ENCODE measurements at regions not wholly inside any gene's neighbourhood (a gene's known extent, or its start where the extent isn't known, plus 50 kb on each side); places are given as distances from the start of the nearest gene placed in this dataset.

- no peak for DNase-seq
Measured at GRCh38 chr2:221285148-221285547, 287.0 kb downstream of the EPHA4 start.

GRCh38 chr2:221286406-221286805 is 285.7 kb downstream of the EPHA4 start:
- DNase-seq, result no peak

DNA sequence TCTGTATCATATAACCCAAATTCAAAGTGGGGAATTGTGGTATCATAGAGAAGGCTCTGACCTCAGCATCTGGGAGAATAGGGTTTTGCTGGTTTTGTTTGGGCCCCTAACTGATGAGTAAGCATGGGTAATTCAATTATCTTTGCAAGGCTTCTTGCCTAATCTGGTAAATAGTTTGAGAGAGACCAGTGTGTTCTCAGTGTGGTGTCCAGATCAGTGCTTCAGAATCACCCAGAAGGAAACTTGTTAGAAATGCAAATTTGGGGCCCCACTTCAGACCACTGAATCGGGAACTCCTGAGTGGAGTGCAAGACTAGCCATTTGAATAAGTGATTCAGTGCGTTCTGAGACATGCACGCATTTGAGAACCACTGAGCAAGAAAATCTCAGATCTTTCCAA is 282.7 kb downstream of the EPHA4 start:
- DNase-seq, result no peak

GRCh38 chr2:221289846-221290245 is 282.3 kb downstream of the EPHA4 start:
- no peak for DNase-seq

GRCh38 chr2:221293949-221294742 is 278.0 kb downstream of the EPHA4 start:
- DNase-seq, result no peak

GRCh38 chr2:221304916-221305315 is 267.2 kb downstream of the EPHA4 start:
- DNase-seq, result peak; percentile 15

- DNase-seq, result no peak
Measured at GRCh38 chr2:221308507-221309066, 263.5 kb downstream of the EPHA4 start.

DNA sequence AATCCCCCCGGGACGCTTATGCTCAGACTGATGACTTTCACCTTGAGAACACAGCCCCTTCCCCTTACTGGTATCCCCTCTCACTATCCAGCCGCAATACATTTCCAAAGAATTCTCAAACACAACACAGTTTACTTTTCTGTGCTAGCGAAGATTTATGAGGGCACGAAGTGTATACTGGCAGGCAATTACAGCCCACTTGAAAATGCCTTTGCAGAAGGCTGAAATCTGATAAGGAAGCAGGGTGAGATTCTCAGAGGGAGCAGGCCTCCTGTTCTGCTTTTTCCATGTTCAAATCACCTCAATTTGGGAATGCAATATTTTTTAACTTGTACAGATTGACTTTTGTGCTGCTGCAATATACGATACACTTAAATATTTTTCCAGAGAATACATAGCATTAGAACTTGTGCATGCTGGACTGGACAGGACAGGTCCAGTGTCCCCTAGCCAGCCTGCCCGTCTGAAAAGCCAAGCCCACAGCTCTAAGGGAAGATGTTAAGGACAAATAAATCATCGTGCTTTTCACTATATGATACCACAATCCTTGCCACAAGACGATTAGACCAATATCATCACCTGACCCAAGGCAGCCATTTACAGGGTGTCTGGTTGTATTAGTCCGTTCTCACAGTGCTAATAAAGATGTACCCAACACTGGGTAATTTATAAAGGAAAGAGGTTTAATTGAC is 262.1 kb downstream of the EPHA4 start:
- no peak for DNase-seq

DNA sequence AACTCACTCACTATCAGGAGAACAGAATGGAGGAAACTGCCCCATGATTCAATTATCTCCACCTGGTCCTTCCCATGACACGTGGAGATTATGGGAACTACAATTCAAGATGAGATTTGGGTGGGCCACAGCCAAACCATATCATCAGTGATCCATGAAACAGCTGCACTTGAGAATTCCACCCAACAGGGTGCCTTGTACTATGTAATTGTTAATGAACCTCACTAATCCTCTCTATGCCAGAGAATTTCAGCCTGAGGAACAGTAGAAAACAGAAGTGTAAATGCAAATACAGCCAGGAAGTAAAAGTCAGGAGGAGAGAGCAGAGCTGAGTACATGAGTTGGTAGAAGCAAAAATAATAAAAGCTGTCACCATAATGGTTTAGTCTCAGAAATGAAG is 261.4 kb downstream of the EPHA4 start:
- no peak for DNase-seq

DNA sequence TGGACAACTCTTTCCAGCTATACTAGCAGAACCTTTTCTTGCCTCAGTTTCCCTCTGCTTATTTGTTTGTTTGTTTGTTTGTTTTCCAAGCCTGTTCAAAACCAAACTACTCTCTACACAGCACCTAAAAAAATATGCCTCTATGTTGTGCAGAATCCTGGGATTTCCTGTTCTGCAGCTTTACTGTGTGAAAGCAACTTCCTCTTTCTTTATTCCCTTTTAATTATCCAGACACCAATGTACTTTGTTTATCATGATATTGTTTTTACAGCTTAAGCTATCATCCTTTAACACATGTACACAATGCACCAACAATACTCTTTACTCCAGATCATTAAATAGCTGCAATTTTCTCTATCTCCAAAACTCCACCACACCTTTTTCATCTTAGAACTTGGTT is 259.5 kb downstream of the EPHA4 start:
- DNase-seq, result no peak

DNA sequence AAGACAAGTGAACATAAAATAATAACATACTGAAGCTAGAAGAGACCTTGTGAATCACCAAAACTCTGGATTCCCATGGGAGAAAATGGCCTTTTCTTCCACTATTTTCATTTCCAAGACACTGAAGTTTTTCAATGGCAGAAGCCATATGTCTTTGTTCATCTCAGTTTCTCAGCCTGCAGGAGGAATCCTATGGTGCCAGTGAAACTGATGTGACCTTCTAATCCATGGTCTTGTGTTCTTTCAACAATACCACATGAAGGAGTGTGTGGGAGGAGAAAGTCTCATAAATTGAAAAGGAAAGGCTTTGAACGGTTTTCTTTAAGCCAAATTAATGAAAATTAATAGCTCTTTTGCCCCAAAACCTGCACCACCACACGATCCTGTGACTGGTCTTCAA is 257.3 kb downstream of the EPHA4 start:
- DNase-seq, result no peak

GRCh38 chr2:221318376-221319130 is 253.6 kb downstream of the EPHA4 start:
- no peak for DNase-seq

DNA sequence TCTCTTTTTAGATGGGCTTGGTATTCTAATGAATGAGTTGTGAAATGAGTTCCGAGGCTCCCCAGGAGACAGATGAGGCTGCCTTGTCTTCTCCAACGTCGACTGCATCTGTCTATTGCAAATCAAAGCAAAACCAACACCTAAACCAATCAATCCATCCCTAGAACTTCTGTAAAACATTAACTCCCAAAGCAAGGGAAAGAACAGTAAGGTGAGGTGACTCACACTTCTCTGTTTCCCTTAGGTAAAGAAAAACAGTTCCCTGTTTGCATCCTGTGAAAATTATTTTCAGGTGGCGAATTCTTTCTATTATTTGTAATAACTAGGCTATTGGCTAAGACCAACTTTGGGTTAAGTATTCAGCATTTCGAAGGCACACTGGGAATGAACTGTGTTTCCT is 249.4 kb downstream of the EPHA4 start:
- no peak for DNase-seq

GRCh38 chr2:221323513-221323912 is 248.6 kb downstream of the EPHA4 start:
- no peak for DNase-seq

DNA sequence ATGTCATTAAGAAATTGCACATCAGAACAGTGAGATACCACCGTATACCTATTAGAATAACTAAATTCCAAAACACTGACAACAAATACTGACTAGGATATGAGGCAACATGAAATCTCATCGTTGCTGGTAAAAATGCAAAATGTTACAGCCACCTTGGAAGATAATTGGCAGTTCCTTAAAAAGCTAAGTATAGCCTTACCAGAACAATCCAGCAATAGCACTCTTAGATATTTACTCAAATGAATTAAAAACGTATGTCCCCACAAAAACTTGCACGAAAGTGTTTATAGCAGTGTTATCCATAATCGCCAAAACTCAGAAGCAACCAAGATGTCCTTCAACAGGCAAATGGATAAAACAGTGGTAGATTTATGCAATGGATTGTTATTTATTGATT is 241.7 kb downstream of the EPHA4 start:
- DNase-seq, result no peak

DNA sequence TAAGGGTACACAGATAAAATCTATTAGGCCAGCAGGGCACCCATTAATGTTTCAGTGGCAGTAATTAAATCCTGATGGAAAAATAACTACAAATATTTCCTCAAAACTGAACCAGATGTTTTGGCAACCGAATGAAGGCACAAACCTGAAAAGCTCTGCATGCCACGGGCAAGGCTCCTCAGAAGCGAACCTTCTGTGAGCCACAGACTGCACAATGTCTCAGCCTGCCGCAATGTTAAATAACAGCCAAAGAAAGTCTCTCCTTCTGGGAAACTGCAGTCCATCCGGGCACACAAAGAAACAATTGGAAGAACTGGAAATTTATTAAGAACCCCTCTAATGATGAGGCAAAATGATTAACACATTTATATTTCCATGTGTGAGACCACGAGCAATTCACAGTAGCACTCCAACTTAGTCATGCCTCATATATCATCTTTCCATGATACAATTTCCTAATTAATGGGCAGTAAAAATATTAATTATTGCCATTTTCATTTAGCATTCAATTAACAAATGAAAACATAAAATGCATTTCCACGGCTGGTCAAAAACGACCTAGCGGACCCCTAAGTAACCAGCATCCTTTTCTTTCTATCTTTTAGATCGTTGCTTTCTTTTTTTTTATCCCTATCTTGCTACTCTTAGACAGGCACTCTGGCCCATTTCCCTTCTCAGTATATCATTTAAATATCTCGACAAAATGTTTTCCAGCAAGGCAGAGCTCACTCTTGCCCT is 237.5 kb downstream of the EPHA4 start:
- no peak for DNase-seq

DNA sequence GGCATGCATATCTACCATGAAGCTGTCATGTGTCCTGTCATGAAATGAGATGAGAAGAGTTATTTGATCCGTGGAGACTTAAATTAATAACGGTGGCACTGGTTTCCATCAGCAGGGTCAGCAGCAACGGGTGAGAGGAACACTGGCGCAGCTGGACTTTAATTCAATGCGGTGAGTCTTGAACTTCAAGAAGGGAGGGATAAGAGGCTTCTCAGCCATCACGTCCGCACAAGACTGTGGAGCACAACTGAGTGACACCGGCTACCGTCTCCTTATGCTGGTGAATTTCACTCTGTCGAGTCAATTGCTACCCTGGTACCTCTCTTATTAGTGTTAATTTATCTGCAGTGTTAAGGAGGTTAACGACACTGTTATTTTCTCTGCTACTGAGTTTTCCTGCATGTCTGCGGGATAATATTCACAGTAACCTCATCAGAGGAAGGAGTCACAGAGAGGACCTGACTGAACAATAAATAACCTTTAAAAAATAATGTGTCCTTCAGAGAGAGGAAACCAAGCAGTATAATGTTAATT is 236.8 kb downstream of the EPHA4 start:
- DNase-seq, result no peak

- no peak for DNase-seq
Measured at GRCh38 chr2:221336967-221337366, 235.1 kb downstream of the EPHA4 start.

DNA sequence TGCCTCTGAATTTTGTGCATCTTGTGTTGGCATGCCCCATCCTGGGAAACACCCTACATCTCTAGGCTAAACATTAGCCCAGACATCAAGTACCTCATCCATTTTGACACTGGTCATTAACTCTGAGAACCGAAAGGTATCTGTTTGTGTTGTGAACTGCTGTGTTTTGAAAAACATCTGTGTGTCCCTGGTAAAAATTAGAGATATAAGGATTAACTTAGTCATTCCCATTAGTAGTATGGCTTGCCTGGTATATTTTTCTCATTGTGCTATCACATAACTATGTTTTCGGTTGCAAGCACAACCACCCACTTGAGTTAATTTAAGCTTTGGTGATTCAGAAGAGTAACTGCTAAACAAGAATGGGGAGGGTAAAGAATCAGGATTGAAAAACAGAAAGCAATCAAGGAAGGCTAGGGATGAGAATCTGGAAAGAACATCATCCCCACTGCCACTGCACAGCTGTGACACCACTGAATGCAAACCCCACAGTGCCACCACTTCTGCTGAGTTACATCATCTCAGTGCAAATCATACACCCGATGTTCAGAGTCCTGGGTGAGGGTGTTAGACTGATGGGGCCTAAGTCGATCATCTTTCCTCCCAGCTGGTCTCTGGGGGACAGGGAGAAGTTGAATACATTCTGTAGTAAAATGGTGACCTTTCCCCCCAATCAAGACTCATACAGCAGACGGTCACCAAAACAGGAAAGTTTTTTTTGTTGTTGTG is 234.0 kb downstream of the EPHA4 start:
- no peak for DNase-seq

- no peak for DNase-seq
Measured at GRCh38 chr2:221342388-221342787, 229.7 kb downstream of the EPHA4 start.

DNA sequence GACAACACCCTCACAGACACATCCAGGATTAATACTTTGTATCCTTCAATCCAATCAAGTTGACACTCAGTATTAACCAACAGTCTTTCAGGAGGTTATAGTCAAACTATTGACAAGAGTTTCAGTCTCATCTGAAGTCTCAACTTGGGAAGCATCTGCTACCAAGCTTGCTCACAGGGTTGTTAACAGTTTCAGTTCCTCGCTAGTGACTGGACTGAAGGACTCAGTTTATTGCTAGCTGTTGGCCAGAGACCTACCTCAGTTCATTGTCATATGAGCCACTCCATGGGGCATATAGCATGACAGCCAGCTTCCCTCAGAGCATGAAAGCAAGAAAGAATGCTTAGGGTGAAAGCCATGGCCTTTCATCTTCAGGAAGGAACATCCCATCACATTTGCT is 228.6 kb downstream of the EPHA4 start:
- DNase-seq, result no peak

GRCh38 chr2:221345516-221345915 is 226.6 kb downstream of the EPHA4 start:
- DNase-seq, result no peak
